Astrocyte (in vitro differentiated cells and primary cell): ENCODE measurements at regions not wholly inside any gene's neighbourhood (a gene's known extent, or its start where the extent isn't known, plus 50 kb on each side); places are given as distances from the start of the nearest gene placed in this dataset.
A peak's percentile ranks its signal among the peaks of the same experiment; 100 is the strongest.
"Not testable (repeated sequence)": the region's sequence is repeated elsewhere in the genome, so short reads cannot be mapped to it uniquely, and the experiment has no call there.

Source experiments
- DNase-seq: peaks from one replicate; pipeline ENCODE4 v3.0.0-alpha.2; 2010; ENCODE audit warnings: low read depth
- FAIRE-seq: peaks from 2 replicates; lab custom pipeline; 2011; peaks lifted over from hg19 to GRCh38; lab: Jason Lieb, UNC
- H2AFZ ChIP-seq: 2 replicates; pipeline ENCODE4 v1.6.0; 2012; ENCODE audit warnings: low read depth, low read length, inconsistent platforms
- H3K27ac ChIP-seq: 2 replicates; pipeline ENCODE4 v1.5.1; 2011; ENCODE audit warnings: low read depth, low read length, inconsistent platforms
- H3K27me3 ChIP-seq: 2 replicates; pipeline ENCODE4 v1.6.0; 2011; ENCODE audit warnings: low read length, inconsistent platforms; ENCODE audit not compliant: insufficient read depth
- H3K36me3 ChIP-seq: 2 replicates; pipeline ENCODE4 v1.5.1; 2011; ENCODE audit warnings: low read length, inconsistent platforms; ENCODE audit not compliant: insufficient read depth
- H3K4me1 ChIP-seq: 2 replicates; pipeline ENCODE4 v1.5.1; 2011; ENCODE audit warnings: low read length, inconsistent platforms; ENCODE audit not compliant: insufficient read depth
- H3K4me2 ChIP-seq: 2 replicates; pipeline ENCODE4 v1.6.0; 2012; ENCODE audit warnings: low read length, inconsistent platforms
- H3K4me3 ChIP-seq: 2 replicates; pipeline ENCODE4 v1.5.1; 2011; ENCODE audit warnings: low read depth, mild to moderate bottlenecking, low read length, inconsistent platforms; ENCODE audit not compliant: insufficient read depth
- H3K79me2 ChIP-seq: 2 replicates; pipeline ENCODE4 v1.6.0; 2012; ENCODE audit warnings: mild to moderate bottlenecking, low read length, inconsistent platforms; ENCODE audit not compliant: insufficient read depth
- H3K9ac ChIP-seq: 2 replicates; pipeline ENCODE4 v1.6.0; 2012; ENCODE audit warnings: mild to moderate bottlenecking, low read length, inconsistent platforms
- H3K9me3 ChIP-seq: 2 replicates; pipeline ENCODE4 v1.5.1; 2012; ENCODE audit warnings: low read depth, mild to moderate bottlenecking, low read length, inconsistent platforms; ENCODE audit not compliant: insufficient read depth
- H4K20me1 ChIP-seq: 2 replicates; pipeline ENCODE4 v1.6.0; 2012; ENCODE audit warnings: low read length, inconsistent platforms; ENCODE audit not compliant: insufficient read depth
- H3K27ac Mint-ChIP-seq: one replicate; pipeline ENCODE4 v1.8.0; 2021; ENCODE audit warnings: mild to moderate bottlenecking, mixed read lengths; ENCODE audit not compliant: unreplicated experiment
- H3K27me3 Mint-ChIP-seq: one replicate; pipeline ENCODE4 v1.8.0; 2021; ENCODE audit warnings: low read depth, mixed read lengths; ENCODE audit not compliant: unreplicated experiment
- H3K36me3 Mint-ChIP-seq: one replicate; pipeline ENCODE4 v1.8.0; 2021; ENCODE audit warnings: low read depth, mixed read lengths; ENCODE audit not compliant: unreplicated experiment
- H3K4me1 Mint-ChIP-seq: one replicate; pipeline ENCODE4 v1.8.0; 2021; ENCODE audit warnings: low read depth, mixed read lengths; ENCODE audit not compliant: unreplicated experiment
- H3K4me3 Mint-ChIP-seq: one replicate; pipeline ENCODE4 v1.8.0; 2021; ENCODE audit warnings: mild to moderate bottlenecking, moderate library complexity, mixed read lengths; ENCODE audit not compliant: unreplicated experiment
- H3K9me3 Mint-ChIP-seq: one replicate; pipeline ENCODE4 v1.8.0; 2021; ENCODE audit warnings: mild to moderate bottlenecking, mixed read lengths; ENCODE audit not compliant: unreplicated experiment
- EZH2 ChIP-seq: IDR thresholded peaks from 2 replicates; pipeline ENCODE4 v1.6.1; 2012; ENCODE audit warnings: mild to moderate bottlenecking, low read length, inconsistent platforms; ENCODE audit not compliant: insufficient read depth
- TF ChIP-seq, protein P1 (sequence below): IDR thresholded peaks from 2 replicates; pipeline ENCODE4 v1.5.1; 2011; ENCODE audit warnings: low read depth, mild to moderate bottlenecking, inconsistent platforms, low read length, moderate library complexity; ENCODE audit not compliant: insufficient read depth

DNA sequence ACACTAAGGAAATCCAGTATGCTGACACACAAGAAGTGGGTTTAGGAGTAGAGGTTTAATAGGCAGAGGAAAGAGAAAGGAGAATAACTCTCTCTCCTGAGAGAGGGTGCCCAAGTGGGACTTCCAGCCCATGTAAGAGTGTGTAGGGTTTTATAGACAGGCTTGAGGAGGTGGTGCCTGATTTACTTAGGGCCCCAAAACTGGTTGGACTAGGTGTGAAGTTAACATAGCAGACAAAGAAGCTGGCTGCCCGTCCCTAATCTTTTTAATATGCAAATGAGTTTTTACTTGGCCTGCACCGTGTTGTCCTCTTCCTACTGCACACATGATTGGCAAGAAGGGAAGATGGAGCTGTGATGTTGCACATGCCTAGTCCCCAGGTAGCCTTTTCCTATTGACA, 752.5 kb upstream of the SLITRK5 start:
- H3K79me2 ChIP-seq = no peaks in the 10 kb centered on the region
- Mint-ChIP-seq H3K27me3 (no peaks in the 10 kb centered on the region), H3K4me1 (peaks cover 12% of the 10 kb centered on the region), H3K4me3 (no peak overlapping the region), H3K27ac (no peak overlapping the region), H3K9me3 (peaks cover 2% of the 10 kb centered on the region), H3K36me3 (no peaks in the 10 kb centered on the region)
- no peaks in the 10 kb centered on the region for H3K27me3 ChIP-seq
- FAIRE-seq = no peak
- H3K9me3 ChIP-seq = no peaks in the 10 kb centered on the region
- no peak overlapping the region for H3K4me2 ChIP-seq
- no peak for DNase-seq
- no peak overlapping the region for H3K27ac ChIP-seq
- H3K9ac ChIP-seq = no peak overlapping the region
- no peak overlapping the region for H2AFZ ChIP-seq
- H3K4me1 ChIP-seq = no peaks in the 10 kb centered on the region
- H3K36me3 ChIP-seq = no peaks in the 10 kb centered on the region
- no peaks in the 10 kb centered on the region for H4K20me1 ChIP-seq
- H3K4me3 ChIP-seq = no peak overlapping the region
- TF ChIP-seq, protein P1, sequence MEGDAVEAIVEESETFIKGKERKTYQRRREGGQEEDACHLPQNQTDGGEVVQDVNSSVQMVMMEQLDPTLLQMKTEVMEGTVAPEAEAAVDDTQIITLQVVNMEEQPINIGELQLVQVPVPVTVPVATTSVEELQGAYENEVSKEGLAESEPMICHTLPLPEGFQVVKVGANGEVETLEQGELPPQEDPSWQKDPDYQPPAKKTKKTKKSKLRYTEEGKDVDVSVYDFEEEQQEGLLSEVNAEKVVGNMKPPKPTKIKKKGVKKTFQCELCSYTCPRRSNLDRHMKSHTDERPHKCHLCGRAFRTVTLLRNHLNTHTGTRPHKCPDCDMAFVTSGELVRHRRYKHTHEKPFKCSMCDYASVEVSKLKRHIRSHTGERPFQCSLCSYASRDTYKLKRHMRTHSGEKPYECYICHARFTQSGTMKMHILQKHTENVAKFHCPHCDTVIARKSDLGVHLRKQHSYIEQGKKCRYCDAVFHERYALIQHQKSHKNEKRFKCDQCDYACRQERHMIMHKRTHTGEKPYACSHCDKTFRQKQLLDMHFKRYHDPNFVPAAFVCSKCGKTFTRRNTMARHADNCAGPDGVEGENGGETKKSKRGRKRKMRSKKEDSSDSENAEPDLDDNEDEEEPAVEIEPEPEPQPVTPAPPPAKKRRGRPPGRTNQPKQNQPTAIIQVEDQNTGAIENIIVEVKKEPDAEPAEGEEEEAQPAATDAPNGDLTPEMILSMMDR = no peak
- no peak for TF ChIP-seq EZH2

DNA sequence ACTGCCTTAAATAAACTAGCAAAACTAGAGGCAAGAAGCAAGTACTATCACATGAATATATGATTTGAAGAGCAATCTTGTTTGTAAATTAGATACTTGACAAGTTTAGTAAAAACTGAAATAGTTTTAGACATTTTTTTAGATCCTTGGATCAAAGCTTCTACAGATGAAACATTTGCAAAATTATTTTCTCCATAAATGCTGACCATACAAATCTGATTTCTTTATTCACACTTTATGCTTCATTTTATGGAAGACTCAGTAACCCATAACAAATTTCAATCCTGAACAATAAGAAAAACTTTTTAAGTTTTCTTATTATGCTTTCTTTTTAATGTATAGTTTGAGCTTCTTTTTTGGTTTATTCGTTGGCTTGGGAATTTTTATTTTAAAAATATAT, 750.2 kb upstream of the SLITRK5 start:
- DNase-seq = no peak
- Histone ChIP-seq H3K9ac (no peak overlapping the region), H3K4me3 (no peak overlapping the region), H3K9me3 (no peaks in the 10 kb centered on the region), H3K4me1 (no peaks in the 10 kb centered on the region), H2AFZ (no peak overlapping the region), H4K20me1 (no peaks in the 10 kb centered on the region), H3K79me2 (no peaks in the 10 kb centered on the region), H3K27me3 (no peaks in the 10 kb centered on the region), H3K36me3 (no peaks in the 10 kb centered on the region), H3K4me2 (no peak overlapping the region), H3K27ac (no peak overlapping the region)
- Mint-ChIP-seq H3K36me3 (no peaks in the 10 kb centered on the region), H3K27me3 (no peaks in the 10 kb centered on the region), H3K9me3 (no peaks in the 10 kb centered on the region), H3K4me3 (no peak overlapping the region), H3K4me1 (peaks cover 12% of the 10 kb centered on the region), H3K27ac (no peak overlapping the region)
- TF ChIP-seq, protein P1 = no peak
- TF ChIP-seq EZH2 = no peak
- FAIRE-seq = no peak

DNA sequence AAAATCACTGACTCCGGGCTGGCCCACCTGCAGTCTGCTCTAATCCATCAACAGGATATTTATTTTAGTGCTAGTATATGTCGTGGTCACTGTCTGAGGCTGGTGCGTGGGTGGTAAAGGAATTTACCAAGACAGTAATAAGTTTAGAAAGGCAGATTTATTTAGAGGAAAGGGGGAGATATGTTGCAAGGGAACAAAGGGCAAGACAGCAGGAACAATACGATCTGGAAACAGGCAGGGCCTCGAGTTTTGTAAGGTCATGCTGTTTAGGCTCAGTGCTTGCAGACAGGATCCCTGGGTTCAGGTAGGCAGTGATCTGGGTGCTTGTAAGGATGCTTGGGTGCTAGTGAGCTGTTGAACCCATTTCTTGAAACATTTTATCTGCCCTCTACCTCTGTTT, 748.2 kb upstream of the SLITRK5 start:
- no peaks in the 10 kb centered on the region for H4K20me1 ChIP-seq
- H3K4me2 ChIP-seq = no peak overlapping the region

DNA sequence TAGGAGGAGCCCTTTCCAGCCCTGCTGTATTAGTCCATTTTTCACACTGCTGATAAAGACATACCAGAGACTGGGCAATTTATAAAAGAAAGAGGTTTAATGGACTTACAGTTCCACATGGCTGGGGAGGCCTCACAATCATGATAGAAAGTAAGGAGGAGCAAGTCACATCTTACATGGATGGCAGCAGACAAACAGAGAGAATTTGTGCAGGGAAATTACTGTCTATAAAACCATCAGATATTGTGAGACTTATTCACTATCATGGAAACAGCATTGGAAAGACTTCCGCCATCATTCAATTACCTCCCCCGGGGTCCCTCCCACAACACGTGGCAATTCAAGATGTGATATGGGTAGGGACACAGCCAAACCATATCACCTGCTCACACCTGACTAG, 744.3 kb upstream of the SLITRK5 start:
- H3K36me3 ChIP-seq, H2AFZ ChIP-seq, H3K4me1 ChIP-seq, H3K9me3 Mint-ChIP-seq, H3K9me3 ChIP-seq, H3K4me1 Mint-ChIP-seq, H3K9ac ChIP-seq, H3K27me3 Mint-ChIP-seq, H3K4me3 Mint-ChIP-seq, H3K27ac Mint-ChIP-seq, FAIRE-seq, H3K36me3 Mint-ChIP-seq, H3K4me3 ChIP-seq, H3K27ac ChIP-seq, H4K20me1 ChIP-seq, H3K79me2 ChIP-seq, H3K4me2 ChIP-seq, H3K27me3 ChIP-seq, DNase-seq: not testable (repeated sequence)

More for the DNA sequence above, 748.2 kb upstream of the SLITRK5 start:
- FAIRE-seq (no peak), DNase-seq (peak; percentile 17)
- Histone ChIP-seq H3K79me2 (no peaks in the 10 kb centered on the region), H3K9me3 (no peaks in the 10 kb centered on the region), H3K36me3 (no peaks in the 10 kb centered on the region), H3K4me1 (no peaks in the 10 kb centered on the region), H3K4me3 (no peak overlapping the region), H3K27ac (no peak overlapping the region), H3K27me3 (no peaks in the 10 kb centered on the region), H2AFZ (peak overlapping the region; percentile 7), H3K9ac (no peak overlapping the region)
- H3K4me3 Mint-ChIP-seq = no peak overlapping the region
- peaks cover 7% of the 10 kb centered on the region for H3K9me3 Mint-ChIP-seq
- H3K27me3 Mint-ChIP-seq = no peaks in the 10 kb centered on the region
- H3K4me1 Mint-ChIP-seq = peaks cover 12% of the 10 kb centered on the region
- TF ChIP-seq, protein P1 = no peak
- TF ChIP-seq EZH2 = no peak
- H3K27ac Mint-ChIP-seq = no peak overlapping the region
- H3K36me3 Mint-ChIP-seq = no peaks in the 10 kb centered on the region
